ENCODE measurements at regions not wholly inside any gene's neighbourhood (a gene's known extent, or its start where the extent isn't known, plus 50 kb on each side); places are given as distances from the start of the nearest gene placed in this dataset.

DNA sequence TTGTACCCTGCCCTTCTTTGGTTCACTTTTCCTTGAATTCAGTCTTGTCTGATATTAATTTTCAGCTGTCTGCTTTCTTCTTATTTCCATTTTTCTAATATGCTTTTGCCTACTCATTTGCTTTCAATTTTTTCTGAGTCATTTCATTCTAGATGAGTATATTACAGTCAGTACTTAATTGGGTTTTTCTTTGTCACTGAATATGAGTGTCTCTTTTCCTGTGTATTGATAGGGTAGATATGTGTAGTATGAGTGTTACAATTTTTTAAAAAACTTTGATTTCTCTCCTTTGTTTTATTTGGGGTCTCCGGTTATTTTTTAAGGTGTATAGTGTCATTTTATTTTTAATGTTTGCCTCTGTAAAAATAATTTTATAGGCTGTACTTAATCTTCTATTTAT lies 222.2 kb downstream of the IDS start:
- Histone ChIP-seq H3K27ac (ENCODE audit: low read depth, low read length) (no peak overlapping the region), H3K9ac (ENCODE audit: extremely low read depth, low read length, poor library complexity, severe bottlenecking) (no peak overlapping the region), H3K4me1 (ENCODE audit: control insufficient read depth, insufficient read depth, low read length) (no peaks in the 10 kb centered on the region), H3K36me3 (ENCODE audit: control insufficient read depth, insufficient read depth, low read length) (no peaks in the 10 kb centered on the region), H3K4me3 (ENCODE audit: low read length) (no peak overlapping the region), H3K27me3 (ENCODE audit: control insufficient read depth, insufficient read depth, low read length, poor library complexity, severe bottlenecking) (no peaks in the 10 kb centered on the region), H3K9me3 (ENCODE audit: control insufficient read depth, low read length) (no peaks in the 10 kb centered on the region)
- TF ChIP-seq, protein P1, sequence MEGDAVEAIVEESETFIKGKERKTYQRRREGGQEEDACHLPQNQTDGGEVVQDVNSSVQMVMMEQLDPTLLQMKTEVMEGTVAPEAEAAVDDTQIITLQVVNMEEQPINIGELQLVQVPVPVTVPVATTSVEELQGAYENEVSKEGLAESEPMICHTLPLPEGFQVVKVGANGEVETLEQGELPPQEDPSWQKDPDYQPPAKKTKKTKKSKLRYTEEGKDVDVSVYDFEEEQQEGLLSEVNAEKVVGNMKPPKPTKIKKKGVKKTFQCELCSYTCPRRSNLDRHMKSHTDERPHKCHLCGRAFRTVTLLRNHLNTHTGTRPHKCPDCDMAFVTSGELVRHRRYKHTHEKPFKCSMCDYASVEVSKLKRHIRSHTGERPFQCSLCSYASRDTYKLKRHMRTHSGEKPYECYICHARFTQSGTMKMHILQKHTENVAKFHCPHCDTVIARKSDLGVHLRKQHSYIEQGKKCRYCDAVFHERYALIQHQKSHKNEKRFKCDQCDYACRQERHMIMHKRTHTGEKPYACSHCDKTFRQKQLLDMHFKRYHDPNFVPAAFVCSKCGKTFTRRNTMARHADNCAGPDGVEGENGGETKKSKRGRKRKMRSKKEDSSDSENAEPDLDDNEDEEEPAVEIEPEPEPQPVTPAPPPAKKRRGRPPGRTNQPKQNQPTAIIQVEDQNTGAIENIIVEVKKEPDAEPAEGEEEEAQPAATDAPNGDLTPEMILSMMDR (conservative IDR thresholded peaks at IDR 0.05) = no peak
- Mint-ChIP-seq H3K36me3 (ENCODE audit: low read depth) (no peaks in the 10 kb centered on the region), H3K27ac (no peak overlapping the region), H3K4me3 (no peak overlapping the region), H3K27me3 (ENCODE audit: insufficient read depth) (no peaks in the 10 kb centered on the region), H3K4me1 (no peaks in the 10 kb centered on the region), H3K9me3 (peaks cover 20% of the 10 kb centered on the region)
- no peak for DNase-seq
- no CpG with 5 or more reads among the region's 1 CpG for WGBS, 2 experiments (ENCODE audit: insufficient coverage in 1 of 2, insufficient read length in 1 of 2)

DNA sequence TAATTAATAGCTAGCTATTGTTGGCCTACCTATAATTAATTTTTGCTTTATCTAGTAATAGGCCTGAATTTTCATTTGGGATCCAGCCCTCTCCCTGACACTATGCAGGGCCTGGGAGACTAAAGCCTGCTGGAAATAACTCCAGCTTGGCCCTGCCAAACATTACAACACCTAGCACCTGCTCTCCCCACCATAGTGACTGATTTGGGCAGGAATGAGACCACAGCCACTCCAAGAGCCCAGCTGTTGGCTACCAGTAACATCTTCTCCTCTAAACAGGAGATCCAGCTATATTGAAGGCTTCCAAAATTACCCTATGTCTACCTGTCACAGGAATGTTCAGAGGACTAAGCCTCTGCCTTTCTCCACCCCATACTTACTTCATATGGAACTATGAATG lies 225.1 kb downstream of the IDS start:
- Histone ChIP-seq H3K27me3 (ENCODE audit: control insufficient read depth, insufficient read depth, low read length, poor library complexity, severe bottlenecking) (no peaks in the 10 kb centered on the region), H3K9me3 (ENCODE audit: control insufficient read depth, low read length) (no peaks in the 10 kb centered on the region), H3K4me3 (ENCODE audit: low read length) (no peak overlapping the region), H3K36me3 (ENCODE audit: control insufficient read depth, insufficient read depth, low read length) (no peaks in the 10 kb centered on the region), H3K4me1 (ENCODE audit: control insufficient read depth, insufficient read depth, low read length) (no peaks in the 10 kb centered on the region), H3K9ac (ENCODE audit: extremely low read depth, low read length, poor library complexity, severe bottlenecking) (no peak overlapping the region), H3K27ac (ENCODE audit: low read depth, low read length) (no peak overlapping the region)
- no peak for DNase-seq
- no peaks in the 10 kb centered on the region for H3K36me3 Mint-ChIP-seq (ENCODE audit: low read depth)
- H3K4me3 Mint-ChIP-seq = no peak overlapping the region
- H3K27me3 Mint-ChIP-seq (ENCODE audit: insufficient read depth) = no peaks in the 10 kb centered on the region
- peaks cover 28% of the 10 kb centered on the region for H3K9me3 Mint-ChIP-seq
- no peak overlapping the region for H3K27ac Mint-ChIP-seq
- TF ChIP-seq, protein P1 (conservative IDR thresholded peaks at IDR 0.05) = no peak
- no peaks in the 10 kb centered on the region for H3K4me1 Mint-ChIP-seq

DNA sequence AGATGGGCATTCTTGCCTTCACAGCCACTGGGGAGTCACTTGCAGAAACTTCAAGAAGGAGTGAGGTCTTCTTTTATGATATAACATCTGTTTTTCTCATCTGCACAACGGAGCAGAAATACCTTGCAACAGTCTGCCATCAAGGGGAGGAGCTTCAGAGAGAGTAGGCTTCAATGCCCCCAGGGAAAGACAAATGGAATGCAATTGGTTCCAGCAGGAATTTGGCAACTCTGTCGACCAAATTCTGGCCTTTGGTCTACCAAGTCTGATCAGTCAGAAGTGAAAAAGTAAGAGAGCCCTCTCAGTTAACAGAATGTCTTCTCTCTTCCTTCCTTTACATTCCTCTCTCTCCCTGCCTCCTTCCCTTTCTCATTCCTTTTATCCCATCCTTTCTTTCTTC lies 229.3 kb downstream of the IDS start:
- TF ChIP-seq, protein P1 (conservative IDR thresholded peaks at IDR 0.05) = no peak
- Histone ChIP-seq H3K27ac (ENCODE audit: low read depth, low read length) (no peak overlapping the region), H3K4me1 (ENCODE audit: control insufficient read depth, insufficient read depth, low read length) (no peaks in the 10 kb centered on the region), H3K9me3 (ENCODE audit: control insufficient read depth, low read length) (no peaks in the 10 kb centered on the region), H3K9ac (ENCODE audit: extremely low read depth, low read length, poor library complexity, severe bottlenecking) (no peak overlapping the region), H3K27me3 (ENCODE audit: control insufficient read depth, insufficient read depth, low read length, poor library complexity, severe bottlenecking) (no peaks in the 10 kb centered on the region), H3K36me3 (ENCODE audit: control insufficient read depth, insufficient read depth, low read length) (no peaks in the 10 kb centered on the region), H3K4me3 (ENCODE audit: low read length) (no peak overlapping the region)
- H3K27me3 Mint-ChIP-seq (ENCODE audit: insufficient read depth) = no peaks in the 10 kb centered on the region
- WGBS, 2 experiments (ENCODE audit: insufficient coverage in 1 of 2, insufficient read length in 1 of 2) = 43 to 58% methylated on average over 1 to 2 of the region's 2 CpGs
- H3K27ac Mint-ChIP-seq = no peak overlapping the region
- H3K4me1 Mint-ChIP-seq = no peaks in the 10 kb centered on the region
- no peaks in the 10 kb centered on the region for H3K36me3 Mint-ChIP-seq (ENCODE audit: low read depth)
- no peak overlapping the region for H3K4me3 Mint-ChIP-seq
- DNase-seq = no peak
- H3K9me3 Mint-ChIP-seq = peaks cover 49% of the 10 kb centered on the region
